ENCODE measurements at regions not wholly inside any gene's neighbourhood (a gene's known extent, or its start where the extent isn't known, plus 50 kb on each side); places are given as distances from the start of the nearest gene placed in this dataset.

DNA sequence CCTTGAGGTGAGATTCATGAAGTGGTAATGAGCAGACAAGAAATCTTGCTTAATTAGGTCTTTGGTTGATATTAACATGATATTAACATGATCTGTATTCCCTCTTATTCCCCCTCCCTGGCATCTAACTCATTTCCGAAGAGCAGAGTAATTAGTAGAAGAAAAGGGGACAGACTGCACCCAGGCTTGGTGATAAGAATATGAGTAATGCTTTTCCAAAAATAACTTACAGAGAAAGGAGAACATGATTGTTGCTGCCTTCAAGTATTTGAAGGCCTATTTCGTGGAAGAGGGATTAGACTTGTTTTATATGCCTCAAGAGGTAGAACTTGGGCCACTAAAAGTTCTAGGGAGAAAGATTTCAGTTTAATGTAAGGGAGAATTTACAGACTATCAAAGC, 130.6 kb upstream of the ATP5MC3 start:
- no peaks in the 10 kb centered on the region for H4K20me1 ChIP-seq (replicated peaks in 1 of 2; ENCODE audit: control insufficient read depth in 1 of 2, insufficient read depth in 2 of 2, low read length in 2 of 2)
- ChIA-PET CTCF (ENCODE audit: partially characterized antibody) (interaction anchor here (1.0 to 4.9 kb wide), 2 partner anchors 17 to 41 kb away, joined by 3 to 32 read pairs; no protein-coding TSS in a partner anchor), POLR2A (ENCODE audit: partially characterized antibody) (no interaction called here)
- 88% methylated on average over 2 of the region's 2 CpGs; no CpG with 5 or more reads in 1 of the 2 experiments for WGBS, 2 experiments (ENCODE audit: extremely low coverage in 1 of 2, insufficient coverage in 1 of 2, insufficient read length in 1 of 2, insufficient replicate concordance in 2 of 2, low coverage in 1 of 2, low lambda C conversion rate in 2 of 2, missing lambda C conversion rate in 1 of 2)
- no peak overlapping the region for H3K23ac ChIP-seq (ENCODE audit: insufficient read length)
- H3K18ac ChIP-seq (ENCODE audit: extremely low read depth, low read length): no peak overlapping the region
- H3K4me1 ChIP-seq (replicated peaks in 1 of 4; ENCODE audit: control insufficient read depth in 3 of 4, insufficient read depth in 4 of 4, low read length in 3 of 4): no peaks in the 10 kb centered on the region
- H2AK5ac ChIP-seq (ENCODE audit: low read depth, low read length): no peak overlapping the region
- no peak overlapping the region for H2BK5ac ChIP-seq (ENCODE audit: low read depth, low read length)
- H3K23me2 ChIP-seq (ENCODE audit: low read depth, low read length): no peaks in the 10 kb centered on the region
- FAIRE-seq: no peak
- no peaks in the 10 kb centered on the region for H3K9me3 ChIP-seq (ENCODE audit: insufficient read depth in 2 of 2, low read depth in 1 of 2, low read length in 1 of 2)
- H2BK120ac ChIP-seq (replicated peaks; ENCODE audit: low read depth, low read length): no peak overlapping the region
- no peak overlapping the region for H2BK12ac ChIP-seq (ENCODE audit: low read depth, low read length)
- no peaks in the 10 kb centered on the region for H3K79me1 ChIP-seq (ENCODE audit: low read depth, low read length)
- H4K5ac ChIP-seq (ENCODE audit: insufficient read length, low read depth, low read length): no peak overlapping the region
- H3K27ac ChIP-seq (ENCODE audit: low read depth, low read length): no peak overlapping the region
- no peak overlapping the region for H3K4me3 ChIP-seq (ENCODE audit: extremely low read depth in 1 of 4, insufficient read depth in 2 of 4, low read depth in 3 of 4, low read length in 4 of 4)
- no peak overlapping the region for H2AFZ ChIP-seq (ENCODE audit: low read length)
- no peak for DNase-seq (ENCODE audit: low read depth in 1 of 2, low spot score in 2 of 2)
- H2BK20ac ChIP-seq (ENCODE audit: low read length): no peak overlapping the region
- no peak overlapping the region for H2BK15ac ChIP-seq (ENCODE audit: low read length)
- no peaks in the 10 kb centered on the region for H3K27me3 ChIP-seq (replicated peaks in 1 of 4; ENCODE audit: control insufficient read depth in 3 of 4, extremely low read depth in 1 of 4, insufficient read depth in 3 of 4, low read length in 3 of 4)
- no peaks in the 10 kb centered on the region for H3K79me2 ChIP-seq (ENCODE audit: control insufficient read depth in 1 of 2, insufficient read depth in 2 of 2, low read length in 2 of 2)
- no peak overlapping the region for H3K4me2 ChIP-seq (ENCODE audit: insufficient read depth in 1 of 2, low read depth in 2 of 2, low read length in 2 of 2)
- no peak overlapping the region for H4K91ac ChIP-seq (replicated peaks; ENCODE audit: insufficient read length, low read length)
- no peak overlapping the region for H4K8ac ChIP-seq (ENCODE audit: extremely low read depth, insufficient read depth, low read length)
- H3K9ac ChIP-seq (replicated peaks in 1 of 4; ENCODE audit: extremely low read depth in 1 of 4, low read depth in 3 of 4, low read length in 3 of 4): no peak overlapping the region
- H3K56ac ChIP-seq (replicated peaks; ENCODE audit: insufficient read length, low read depth, low read length): no peak overlapping the region
- no peak overlapping the region for H3K4ac ChIP-seq (replicated peaks; ENCODE audit: insufficient read length, low read depth, low read length)
- no peak overlapping the region for H3K14ac ChIP-seq (ENCODE audit: insufficient read length)
- H3K36me3 ChIP-seq (ENCODE audit: control insufficient read depth in 2 of 4, insufficient read depth in 4 of 4, low read length in 3 of 4): no peaks in the 10 kb centered on the region
- TF ChIP-seq TBP (IDR thresholded peaks at IDR 0.05; ENCODE audit: low read depth, low read length): no peak
- TF ChIP-seq YY1 (IDR thresholded peaks at IDR 0.05; ENCODE audit: low read depth, low read length): no peak
- no peak for TF ChIP-seq CEBPB (IDR thresholded peaks at IDR 0.05; ENCODE audit: low read depth, low read length)
- no peak for TF ChIP-seq POU5F1 (IDR thresholded peaks at IDR 0.05; ENCODE audit: low read depth, low read length)
- no peak for TF ChIP-seq RBBP5 (IDR thresholded peaks at IDR 0.05; ENCODE audit: borderline replicate concordance, low read depth, low read length)
- no peak for TF ChIP-seq SP1 (IDR thresholded peaks at IDR 0.05; ENCODE audit: low read depth, low read length)
- TF ChIP-seq, protein P1, sequence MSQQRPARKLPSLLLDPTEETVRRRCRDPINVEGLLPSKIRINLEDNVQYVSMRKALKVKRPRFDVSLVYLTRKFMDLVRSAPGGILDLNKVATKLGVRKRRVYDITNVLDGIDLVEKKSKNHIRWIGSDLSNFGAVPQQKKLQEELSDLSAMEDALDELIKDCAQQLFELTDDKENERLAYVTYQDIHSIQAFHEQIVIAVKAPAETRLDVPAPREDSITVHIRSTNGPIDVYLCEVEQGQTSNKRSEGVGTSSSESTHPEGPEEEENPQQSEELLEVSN (IDR thresholded peaks at IDR 0.05): no peak
- TF ChIP-seq CHD2 (IDR thresholded peaks at IDR 0.05; ENCODE audit: low read length): no peak
- TF ChIP-seq MAFK (IDR thresholded peaks at IDR 0.05; ENCODE audit: low read depth, low read length): no peak
- TF ChIP-seq HDAC2 (IDR thresholded peaks at IDR 0.05; ENCODE audit: borderline replicate concordance in 1 of 2, low read depth in 2 of 2, low read length in 2 of 2): no peak
- no peak for TF ChIP-seq BRCA1 (IDR thresholded peaks at IDR 0.05; ENCODE audit: low read depth, low read length)
- TF ChIP-seq SAP30 (IDR thresholded peaks at IDR 0.05; ENCODE audit: insufficient read depth, insufficient replicate concordance, low read length): no peak
- TF ChIP-seq, protein P2, sequence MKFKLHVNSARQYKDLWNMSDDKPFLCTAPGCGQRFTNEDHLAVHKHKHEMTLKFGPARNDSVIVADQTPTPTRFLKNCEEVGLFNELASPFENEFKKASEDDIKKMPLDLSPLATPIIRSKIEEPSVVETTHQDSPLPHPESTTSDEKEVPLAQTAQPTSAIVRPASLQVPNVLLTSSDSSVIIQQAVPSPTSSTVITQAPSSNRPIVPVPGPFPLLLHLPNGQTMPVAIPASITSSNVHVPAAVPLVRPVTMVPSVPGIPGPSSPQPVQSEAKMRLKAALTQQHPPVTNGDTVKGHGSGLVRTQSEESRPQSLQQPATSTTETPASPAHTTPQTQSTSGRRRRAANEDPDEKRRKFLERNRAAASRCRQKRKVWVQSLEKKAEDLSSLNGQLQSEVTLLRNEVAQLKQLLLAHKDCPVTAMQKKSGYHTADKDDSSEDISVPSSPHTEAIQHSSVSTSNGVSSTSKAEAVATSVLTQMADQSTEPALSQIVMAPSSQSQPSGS (IDR thresholded peaks at IDR 0.05; ENCODE audit: low read length): no peak

Measured in H1 (cell line).